ENCODE measurements at regions not wholly inside any gene's neighbourhood (a gene's known extent, or its start where the extent isn't known, plus 50 kb on each side); places are given as distances from the start of the nearest gene placed in this dataset.

DNA sequence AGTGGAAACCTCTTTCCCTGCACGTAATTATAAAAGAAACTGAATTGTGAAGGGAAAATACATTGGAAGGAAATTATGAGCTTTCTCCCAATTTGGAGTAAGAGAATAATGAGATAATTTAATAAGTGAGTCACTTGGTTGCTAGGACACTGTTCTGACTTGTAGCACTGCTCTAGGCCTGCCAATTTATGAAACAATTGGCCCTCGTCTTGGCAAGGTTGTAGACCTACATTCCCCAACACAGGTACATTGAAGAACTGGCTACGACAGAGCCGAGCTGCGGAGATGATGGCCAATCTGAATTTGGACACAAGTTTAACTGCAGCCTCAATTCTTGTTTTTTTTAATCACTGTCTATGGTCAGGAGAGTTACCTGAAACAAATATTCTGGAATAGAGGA lies 674.1 kb downstream of the MECOM start:
- no peaks in the 10 kb centered on the region for H3K36me3 ChIP-seq
- H3K27ac ChIP-seq (replicated peaks): no peak overlapping the region
- TF ChIP-seq, protein P1, sequence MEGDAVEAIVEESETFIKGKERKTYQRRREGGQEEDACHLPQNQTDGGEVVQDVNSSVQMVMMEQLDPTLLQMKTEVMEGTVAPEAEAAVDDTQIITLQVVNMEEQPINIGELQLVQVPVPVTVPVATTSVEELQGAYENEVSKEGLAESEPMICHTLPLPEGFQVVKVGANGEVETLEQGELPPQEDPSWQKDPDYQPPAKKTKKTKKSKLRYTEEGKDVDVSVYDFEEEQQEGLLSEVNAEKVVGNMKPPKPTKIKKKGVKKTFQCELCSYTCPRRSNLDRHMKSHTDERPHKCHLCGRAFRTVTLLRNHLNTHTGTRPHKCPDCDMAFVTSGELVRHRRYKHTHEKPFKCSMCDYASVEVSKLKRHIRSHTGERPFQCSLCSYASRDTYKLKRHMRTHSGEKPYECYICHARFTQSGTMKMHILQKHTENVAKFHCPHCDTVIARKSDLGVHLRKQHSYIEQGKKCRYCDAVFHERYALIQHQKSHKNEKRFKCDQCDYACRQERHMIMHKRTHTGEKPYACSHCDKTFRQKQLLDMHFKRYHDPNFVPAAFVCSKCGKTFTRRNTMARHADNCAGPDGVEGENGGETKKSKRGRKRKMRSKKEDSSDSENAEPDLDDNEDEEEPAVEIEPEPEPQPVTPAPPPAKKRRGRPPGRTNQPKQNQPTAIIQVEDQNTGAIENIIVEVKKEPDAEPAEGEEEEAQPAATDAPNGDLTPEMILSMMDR (IDR thresholded peaks at IDR 0.05; ENCODE audit: borderline replicate concordance): no peak
- H3K27me3 ChIP-seq (ENCODE audit: low read depth): no peaks in the 10 kb centered on the region
- no peak overlapping the region for H3K4me3 ChIP-seq
- intact Hi-C loops (cut with micrococcal nuclease): no loop called here
- H3K4me1 ChIP-seq: no peaks in the 10 kb centered on the region
- no peak for DNase-seq
- H3K9me3 ChIP-seq (replicated peaks): no peaks in the 10 kb centered on the region

DNA sequence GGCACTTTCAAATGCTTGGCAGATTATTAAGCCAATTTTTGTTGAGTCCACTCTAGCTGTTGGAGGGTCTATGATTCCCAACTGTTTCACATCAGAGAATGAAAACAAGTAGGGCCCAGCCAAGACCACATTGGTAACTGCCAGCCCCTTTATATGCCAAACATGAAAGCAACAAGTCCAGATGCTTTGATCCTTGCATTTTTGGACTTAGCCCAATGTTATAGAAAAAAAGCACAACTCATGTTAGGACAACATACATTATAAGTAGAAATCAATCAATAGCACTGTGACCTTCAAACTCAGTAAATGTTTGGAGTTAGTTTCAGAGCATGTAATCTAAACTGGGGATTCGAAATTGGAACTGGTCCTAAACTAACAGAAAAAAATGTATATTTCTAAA lies 674.7 kb downstream of the MECOM start:
- TF ChIP-seq, protein P1 (IDR thresholded peaks at IDR 0.05; ENCODE audit: borderline replicate concordance): no peak
- H3K27ac ChIP-seq (replicated peaks): no peak overlapping the region
- no peaks in the 10 kb centered on the region for H3K4me1 ChIP-seq
- H3K27me3 ChIP-seq (ENCODE audit: low read depth): no peaks in the 10 kb centered on the region
- no peak for DNase-seq
- no peaks in the 10 kb centered on the region for H3K9me3 ChIP-seq (replicated peaks)
- no peak overlapping the region for H3K4me3 ChIP-seq
- H3K36me3 ChIP-seq: no peaks in the 10 kb centered on the region
- intact Hi-C loops (cut with micrococcal nuclease): no loop called here

DNA sequence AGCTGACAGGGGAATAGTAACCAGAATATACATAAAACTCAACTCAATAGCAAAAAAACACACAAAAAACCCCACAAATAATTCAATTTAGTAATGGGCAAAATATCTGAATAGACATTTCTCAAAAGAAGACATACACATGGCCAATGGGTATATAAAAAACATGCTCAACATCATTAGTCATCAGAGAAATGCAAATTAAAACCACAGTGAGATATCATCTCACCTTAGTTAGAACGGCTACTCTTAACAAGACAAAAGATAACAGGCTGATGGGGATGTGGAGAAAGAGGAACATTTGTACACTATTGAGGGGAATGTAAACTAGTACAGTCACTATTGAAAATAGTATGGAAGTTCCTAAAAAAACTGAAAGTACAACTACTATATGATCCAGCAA lies 678.6 kb downstream of the MECOM start:
- TF ChIP-seq, protein P1 (IDR thresholded peaks at IDR 0.05; ENCODE audit: borderline replicate concordance): no peak
- intact Hi-C loops (cut with micrococcal nuclease): no loop called here
- no peaks in the 10 kb centered on the region for H3K9me3 ChIP-seq (replicated peaks)
- no peaks in the 10 kb centered on the region for H3K36me3 ChIP-seq
- H3K4me1 ChIP-seq: no peaks in the 10 kb centered on the region
- DNase-seq: no peak
- H3K27ac ChIP-seq (replicated peaks): no peak overlapping the region
- H3K27me3 ChIP-seq (ENCODE audit: low read depth): no peaks in the 10 kb centered on the region
- H3K4me3 ChIP-seq: no peak overlapping the region

DNA sequence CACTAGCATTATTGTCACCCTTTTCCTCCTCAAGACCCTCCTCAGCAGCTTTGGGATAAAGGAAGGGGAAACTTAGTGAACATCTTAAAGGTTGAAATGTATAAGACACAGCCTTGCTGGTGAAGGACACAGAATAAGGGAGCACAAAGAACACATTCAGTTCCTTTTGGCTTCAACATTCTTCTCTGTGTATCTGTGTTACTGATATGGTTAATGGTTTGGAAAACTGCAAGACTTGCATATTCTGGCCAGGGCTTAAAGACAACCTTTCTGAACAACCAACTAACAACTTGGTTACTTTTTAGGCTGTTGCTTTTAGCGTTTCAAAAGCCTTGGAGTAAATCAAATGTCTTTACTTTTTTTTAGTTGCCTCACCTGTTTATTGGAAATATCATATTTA lies 680.5 kb downstream of the MECOM start:
- TF ChIP-seq, protein P1 (IDR thresholded peaks at IDR 0.05; ENCODE audit: borderline replicate concordance): no peak
- Histone ChIP-seq H3K36me3 (no peaks in the 10 kb centered on the region), H3K9me3 (replicated peaks) (no peaks in the 10 kb centered on the region), H3K27ac (replicated peaks) (no peak overlapping the region), H3K27me3 (ENCODE audit: low read depth) (no peaks in the 10 kb centered on the region), H3K4me3 (no peak overlapping the region), H3K4me1 (no peaks in the 10 kb centered on the region)
- intact Hi-C loops (cut with micrococcal nuclease): no loop called here
- DNase-seq: no peak

DNA sequence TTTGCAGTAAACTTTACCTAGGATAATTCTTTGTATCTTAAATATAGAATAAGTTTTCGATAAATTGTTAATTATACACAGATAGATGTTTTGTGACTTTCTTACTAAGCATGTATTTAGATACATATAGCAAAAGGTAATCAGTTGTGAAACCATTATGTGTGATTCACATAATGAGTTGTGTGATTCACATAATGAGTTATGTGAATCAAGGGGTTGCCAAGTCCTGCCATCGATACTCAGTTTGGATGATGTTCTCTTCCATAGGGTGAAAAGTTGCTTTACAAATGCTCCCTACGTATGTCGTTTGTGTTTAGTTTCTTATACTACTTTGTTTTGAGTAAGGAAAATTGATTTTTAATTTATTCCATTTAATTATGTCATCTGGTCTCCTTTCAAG lies 682.1 kb downstream of the MECOM start:
- Histone ChIP-seq H3K36me3 (no peaks in the 10 kb centered on the region), H3K9me3 (replicated peaks) (no peaks in the 10 kb centered on the region), H3K27me3 (ENCODE audit: low read depth) (no peaks in the 10 kb centered on the region), H3K27ac (replicated peaks) (no peak overlapping the region), H3K4me1 (no peaks in the 10 kb centered on the region), H3K4me3 (no peak overlapping the region)
- intact Hi-C loops (cut with micrococcal nuclease): no loop called here
- no peak for DNase-seq
- TF ChIP-seq, protein P1 (IDR thresholded peaks at IDR 0.05; ENCODE audit: borderline replicate concordance): no peak
